RWPE1 (cell line): ENCODE measurements at regions not wholly inside any gene's neighbourhood (a gene's known extent, or its start where the extent isn't known, plus 50 kb on each side); places are given as distances from the start of the nearest gene placed in this dataset.

Experiments used
- CTCF ChIA-PET: fragments of 350-600 bp; sonication (Branson Sonifier 250); formaldehyde crosslinking; extraction: SDS; loops from one replicate; lab custom pipeline; 2021; lab: Yijun Ruan, JAX
- POLR2A ChIA-PET: fragments of 400-600 bp; formaldehyde crosslinking; extraction: SDS; loops from one replicate; lab custom pipeline; 2020; ENCODE audit warnings: antibody characterized with exemption; ENCODE audit not compliant: low non-redundant PET; lab: Yijun Ruan, JAX
- DNase-seq: peaks from one replicate; pipeline ENCODE4 v3.0.0; 2012; ENCODE audit warnings: low spot score
- H3K27ac ChIP-seq: fragments of 450-650 bp; 2 replicates; pipeline ENCODE4 v1.5.1; 2017
- TF ChIP-seq, protein P1 (sequence below): fragments of 450-650 bp; conservative IDR thresholded peaks from 2 replicates; pipeline ENCODE4 v1.5.1; 2017; ENCODE audit warnings: low read depth, mild to moderate bottlenecking

DNA sequence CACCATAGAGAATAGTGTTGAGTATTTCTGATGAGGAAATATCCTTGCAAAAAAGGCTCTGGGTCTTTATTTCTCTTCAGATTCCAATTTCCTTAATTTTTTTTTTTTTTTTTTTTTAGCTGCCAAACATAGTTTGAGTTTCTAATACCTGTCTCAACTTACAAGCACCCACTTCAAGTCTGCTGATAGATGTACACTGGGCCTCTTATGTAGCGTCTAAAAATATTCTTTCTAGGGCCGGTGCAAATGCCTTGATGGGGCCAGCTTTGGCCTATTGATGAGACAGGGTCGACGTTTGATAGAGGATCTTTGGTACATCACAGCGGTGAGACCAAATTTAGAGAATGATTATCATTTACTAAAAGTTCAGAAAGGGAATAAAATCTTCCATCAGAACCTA, 626.4 kb downstream of the LMO4 start:
- ChIA-PET POLR2A (no interaction called here), CTCF (interaction anchor here (0.6 kb wide), 1 partner anchor 630 kb away, joined by 3 read pairs; no protein-coding TSS in a partner anchor)
- no peak for DNase-seq
- H3K27ac ChIP-seq, result no peak overlapping the region
- TF ChIP-seq, protein P1, sequence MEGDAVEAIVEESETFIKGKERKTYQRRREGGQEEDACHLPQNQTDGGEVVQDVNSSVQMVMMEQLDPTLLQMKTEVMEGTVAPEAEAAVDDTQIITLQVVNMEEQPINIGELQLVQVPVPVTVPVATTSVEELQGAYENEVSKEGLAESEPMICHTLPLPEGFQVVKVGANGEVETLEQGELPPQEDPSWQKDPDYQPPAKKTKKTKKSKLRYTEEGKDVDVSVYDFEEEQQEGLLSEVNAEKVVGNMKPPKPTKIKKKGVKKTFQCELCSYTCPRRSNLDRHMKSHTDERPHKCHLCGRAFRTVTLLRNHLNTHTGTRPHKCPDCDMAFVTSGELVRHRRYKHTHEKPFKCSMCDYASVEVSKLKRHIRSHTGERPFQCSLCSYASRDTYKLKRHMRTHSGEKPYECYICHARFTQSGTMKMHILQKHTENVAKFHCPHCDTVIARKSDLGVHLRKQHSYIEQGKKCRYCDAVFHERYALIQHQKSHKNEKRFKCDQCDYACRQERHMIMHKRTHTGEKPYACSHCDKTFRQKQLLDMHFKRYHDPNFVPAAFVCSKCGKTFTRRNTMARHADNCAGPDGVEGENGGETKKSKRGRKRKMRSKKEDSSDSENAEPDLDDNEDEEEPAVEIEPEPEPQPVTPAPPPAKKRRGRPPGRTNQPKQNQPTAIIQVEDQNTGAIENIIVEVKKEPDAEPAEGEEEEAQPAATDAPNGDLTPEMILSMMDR, result no peak

DNA sequence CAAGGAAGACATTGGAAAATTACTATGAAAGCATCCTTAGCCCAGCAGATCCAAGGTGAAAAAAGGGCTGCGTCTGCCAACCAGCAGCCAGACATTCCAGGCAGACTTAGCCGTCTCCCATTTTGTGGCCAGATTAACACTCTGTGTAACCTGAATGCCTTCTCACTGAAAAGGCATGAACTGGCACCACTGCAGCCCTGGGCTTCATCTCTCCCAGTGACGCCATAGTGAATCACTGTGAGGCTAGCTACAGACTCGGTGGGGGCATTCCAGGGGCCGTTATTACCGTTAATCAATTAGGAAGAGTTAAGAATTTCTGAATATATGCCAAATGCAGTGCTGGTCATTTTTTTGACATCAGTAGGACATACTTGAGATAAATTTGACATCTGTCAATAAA, 627.4 kb downstream of the LMO4 start:
- peak; percentile 81 for DNase-seq
- CTCF ChIA-PET, result no interaction called here
- TF ChIP-seq, protein P1, result no peak
- peak overlapping the region; percentile 32; the same call in 1 of the 2 replicates for H3K27ac ChIP-seq
- POLR2A ChIA-PET, result no interaction called here

DNA sequence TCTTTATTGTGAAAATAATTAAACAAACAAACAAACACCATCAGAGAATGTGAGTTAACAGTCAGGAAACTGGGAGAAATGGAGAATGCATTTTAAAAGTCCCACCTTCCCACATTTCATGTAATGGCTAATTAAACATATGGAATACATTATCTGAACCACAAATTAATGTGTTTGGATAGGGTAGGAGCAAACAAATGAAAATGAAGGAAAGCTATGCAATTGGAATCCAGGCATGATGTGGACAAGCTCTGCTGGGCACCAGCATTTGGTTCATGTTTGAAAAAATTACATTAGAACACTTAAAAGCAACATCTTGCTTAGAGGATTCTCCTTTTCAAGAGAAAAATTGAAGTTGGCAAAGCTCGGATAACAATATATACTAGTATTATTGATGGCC, 628.1 kb downstream of the LMO4 start:
- ChIA-PET CTCF (no interaction called here), POLR2A (no interaction called here)
- TF ChIP-seq, protein P1, result no peak
- DNase-seq, result no peak
- no peak overlapping the region for H3K27ac ChIP-seq

DNA sequence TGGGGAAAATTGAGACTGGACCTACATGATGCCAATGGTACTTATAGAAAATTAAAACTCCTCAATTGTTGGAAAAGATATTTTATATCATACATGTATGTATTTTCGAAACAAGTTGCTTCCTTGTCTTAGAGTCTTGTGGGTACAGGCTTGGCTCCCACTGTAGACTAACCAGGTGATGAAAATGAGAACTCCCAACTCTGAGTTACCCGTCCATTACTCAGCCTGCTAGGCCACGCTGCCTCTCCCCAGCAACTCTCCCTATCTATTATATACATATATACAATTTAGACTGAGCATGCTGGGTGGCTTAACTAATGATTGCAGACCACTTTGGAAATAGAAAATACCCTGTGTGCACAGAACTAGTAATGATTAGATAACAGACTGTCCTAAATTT, 628.7 kb downstream of the LMO4 start:
- CTCF ChIA-PET, result no interaction called here
- TF ChIP-seq, protein P1, result no peak
- no peak for DNase-seq
- POLR2A ChIA-PET, result no interaction called here
- H3K27ac ChIP-seq, result no peak overlapping the region

DNA sequence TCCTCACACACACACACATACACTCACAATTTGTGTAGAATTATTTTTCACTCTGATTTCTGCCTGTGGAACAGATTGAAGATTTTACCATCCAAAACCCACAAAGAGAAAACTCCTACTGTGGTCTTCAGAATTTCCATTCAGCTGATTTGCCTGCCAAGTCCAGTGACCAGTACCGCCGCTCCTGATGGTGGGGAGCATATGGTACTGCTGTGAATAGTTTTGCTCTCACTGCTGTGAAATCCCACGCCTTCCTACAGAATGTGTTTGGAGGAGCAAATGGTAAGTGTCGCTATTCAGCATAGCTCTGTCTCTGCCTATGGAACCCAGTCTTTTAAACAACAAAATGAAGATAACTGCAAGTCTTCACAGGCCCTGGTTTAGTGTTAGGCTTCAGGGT, 629.5 kb downstream of the LMO4 start:
- H3K27ac ChIP-seq, result no peak overlapping the region
- CTCF ChIA-PET, result no interaction called here
- POLR2A ChIA-PET, result no interaction called here
- TF ChIP-seq, protein P1, result no peak
- no peak for DNase-seq

DNA sequence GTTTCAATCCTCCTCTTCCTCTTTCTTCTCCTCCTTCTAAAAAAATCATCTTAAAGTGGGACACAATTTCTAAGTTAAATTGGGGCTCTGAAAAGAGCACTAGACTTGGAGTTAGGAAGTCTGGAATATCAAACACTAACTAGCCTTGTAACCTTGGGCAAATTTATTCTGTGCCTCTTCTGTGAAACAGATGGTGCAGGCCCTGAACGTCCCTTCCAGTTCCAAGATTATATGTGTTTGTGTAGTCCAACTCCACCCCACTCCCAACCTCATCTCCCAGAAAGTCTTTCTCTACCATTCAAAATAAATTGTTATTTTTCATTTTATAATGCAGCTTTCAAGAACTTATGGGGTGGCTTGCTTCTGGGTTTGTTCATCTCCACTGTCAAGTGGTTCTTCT, 630.0 kb downstream of the LMO4 start:
- POLR2A ChIA-PET, result no interaction called here
- CTCF ChIA-PET, result interaction anchor here (0.6 kb wide), 1 partner anchor 275 kb away, joined by 4 read pairs; no protein-coding TSS in a partner anchor
- TF ChIP-seq, protein P1, result no peak
- no peak overlapping the region for H3K27ac ChIP-seq
- no peak for DNase-seq
